SKM-1 (cell line): ENCODE measurements at regions not wholly inside any gene's neighbourhood (a gene's known extent, or its start where the extent isn't known, plus 50 kb on each side); places are given as distances from the start of the nearest gene placed in this dataset.

Experiments used
- DNase-seq: peaks from one replicate; lab custom pipeline; 2025; ENCODE audit not compliant: unreplicated experiment; lab: John Stamatoyannopoulos, UW

- no peak for DNase-seq
Measured at GRCh38 chr20:18995455-18995854, 181.9 kb downstream of the SCP2D1 start.

- DNase-seq: no peak
Measured at GRCh38 chr20:18999086-18999485, 185.5 kb downstream of the SCP2D1 start.

GRCh38 chr20:19000078-19000477 lies 186.5 kb downstream of the SCP2D1 start:
- DNase-seq: no peak

- DNase-seq: no peak
Measured at GRCh38 chr20:19001177-19001576, 187.6 kb downstream of the SCP2D1 start.

GRCh38 chr20:19003366-19004336 lies 190.1 kb downstream of the SCP2D1 start:
- DNase-seq: no peak

- DNase-seq: no peak
Measured at GRCh38 chr20:19004975-19005374, 191.4 kb downstream of the SCP2D1 start.

- DNase-seq: no peak
Measured at GRCh38 chr20:19008497-19008896, 194.9 kb downstream of the SCP2D1 start.

- no peak for DNase-seq
Measured at GRCh38 chr20:19009081-19009688, 195.6 kb downstream of the SCP2D1 start.

- DNase-seq: no peak
Measured at GRCh38 chr20:19012676-19013075, 199.1 kb downstream of the SCP2D1 start.

- no peak for DNase-seq
Measured at GRCh38 chr20:19013907-19014306, 198.5 kb upstream of the SLC24A3 start.

GRCh38 chr20:19015351-19016139 lies 196.9 kb upstream of the SLC24A3 start:
- DNase-seq: no peak

- no peak for DNase-seq
Measured at GRCh38 chr20:19016140-19016497, 196.3 kb upstream of the SLC24A3 start.

- DNase-seq: no peak
Measured at GRCh38 chr20:19017104-19017690, 195.2 kb upstream of the SLC24A3 start.

GRCh38 chr20:19018881-19019280 lies 193.6 kb upstream of the SLC24A3 start:
- DNase-seq: no peak

GRCh38 chr20:19019734-19020364 lies 192.6 kb upstream of the SLC24A3 start:
- no peak for DNase-seq

GRCh38 chr20:19021406-19022117 lies 190.9 kb upstream of the SLC24A3 start:
- no peak for DNase-seq

- no peak for DNase-seq
Measured at GRCh38 chr20:19022118-19022575, 190.3 kb upstream of the SLC24A3 start.

- no peak for DNase-seq
Measured at GRCh38 chr20:19022791-19023448, 189.5 kb upstream of the SLC24A3 start.

- no peak for DNase-seq
Measured at GRCh38 chr20:19024296-19025035, 188.0 kb upstream of the SLC24A3 start.
